DND-41 (cell line): ENCODE measurements at regions not wholly inside any gene's neighbourhood (a gene's known extent, or its start where the extent isn't known, plus 50 kb on each side); places are given as distances from the start of the nearest gene placed in this dataset.

ENCODE experiments used
- EZH2 ChIP-seq: IDR thresholded peaks from 3 replicates; pipeline ENCODE4 v1.6.1; 2012; ENCODE audit warnings: borderline replicate concordance, low read depth, mild to moderate bottlenecking, moderate library complexity, low read length, inconsistent platforms; ENCODE audit not compliant: severe bottlenecking
- TF ChIP-seq, protein P1 (sequence below): IDR thresholded peaks from 2 replicates; pipeline ENCODE4 v1.5.1; 2012; ENCODE audit warnings: borderline replicate concordance, low read length, moderate library complexity, mild to moderate bottlenecking; ENCODE audit not compliant: poor library complexity, severe bottlenecking; ENCODE audit errors: extremely low read depth

DNA sequence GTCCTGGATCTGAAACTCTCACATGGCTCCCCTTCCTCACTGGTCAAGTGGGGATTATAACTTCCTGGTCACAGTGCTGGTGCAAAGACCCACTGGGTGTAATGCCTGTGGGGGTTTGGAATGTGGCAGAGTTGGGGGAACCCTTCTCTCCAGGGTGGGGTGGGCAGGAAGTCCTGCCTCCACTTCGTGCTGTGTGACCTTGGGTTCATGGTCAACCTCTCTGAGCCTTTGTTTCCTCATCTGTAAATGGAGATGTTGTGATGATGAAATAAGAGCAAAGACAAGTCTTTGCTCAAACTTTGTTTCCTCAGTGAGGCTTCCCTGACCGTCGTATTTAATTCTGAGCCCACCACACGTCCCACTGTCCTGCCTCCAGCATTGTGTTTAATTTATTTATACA is 564.7 kb downstream of the PTPRU start:
- TF ChIP-seq, protein P1, sequence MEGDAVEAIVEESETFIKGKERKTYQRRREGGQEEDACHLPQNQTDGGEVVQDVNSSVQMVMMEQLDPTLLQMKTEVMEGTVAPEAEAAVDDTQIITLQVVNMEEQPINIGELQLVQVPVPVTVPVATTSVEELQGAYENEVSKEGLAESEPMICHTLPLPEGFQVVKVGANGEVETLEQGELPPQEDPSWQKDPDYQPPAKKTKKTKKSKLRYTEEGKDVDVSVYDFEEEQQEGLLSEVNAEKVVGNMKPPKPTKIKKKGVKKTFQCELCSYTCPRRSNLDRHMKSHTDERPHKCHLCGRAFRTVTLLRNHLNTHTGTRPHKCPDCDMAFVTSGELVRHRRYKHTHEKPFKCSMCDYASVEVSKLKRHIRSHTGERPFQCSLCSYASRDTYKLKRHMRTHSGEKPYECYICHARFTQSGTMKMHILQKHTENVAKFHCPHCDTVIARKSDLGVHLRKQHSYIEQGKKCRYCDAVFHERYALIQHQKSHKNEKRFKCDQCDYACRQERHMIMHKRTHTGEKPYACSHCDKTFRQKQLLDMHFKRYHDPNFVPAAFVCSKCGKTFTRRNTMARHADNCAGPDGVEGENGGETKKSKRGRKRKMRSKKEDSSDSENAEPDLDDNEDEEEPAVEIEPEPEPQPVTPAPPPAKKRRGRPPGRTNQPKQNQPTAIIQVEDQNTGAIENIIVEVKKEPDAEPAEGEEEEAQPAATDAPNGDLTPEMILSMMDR, result no peak
- no peak for TF ChIP-seq EZH2
